Neural cell (in vitro differentiated cells): ENCODE measurements at regions not wholly inside any gene's neighbourhood (a gene's known extent, or its start where the extent isn't known, plus 50 kb on each side); places are given as distances from the start of the nearest gene placed in this dataset.

Source experiments
- H2AFZ ChIP-seq: fragments of 200-600, 300-800 bp; sonication (generic), shearing (Covaris generic); 2 replicates; pipeline ENCODE4 v1.6.0; 2014; ENCODE audit warnings: low read depth, mild to moderate bottlenecking, antibody characterized with exemption, low read length, moderate library complexity
- H3F3A ChIP-seq: fragments of 200-600 bp; shearing (Covaris generic); 2 replicates; pipeline ENCODE4 v1.6.1; 2016; ENCODE audit warnings: mild to moderate bottlenecking, moderate library complexity, mixed read lengths, antibody characterized with exemption, low read length; ENCODE audit not compliant: insufficient read depth, poor library complexity, severe bottlenecking
- H3K27ac ChIP-seq: fragments of 200-600, 300-800 bp; sonication (generic), shearing (Covaris generic); 2 replicates; pipeline ENCODE4 v1.5.1; 2014; ENCODE audit warnings: mild to moderate bottlenecking, low read length, moderate library complexity
- H3K27me3 ChIP-seq: fragments of 300-800, 200-600 bp; sonication (generic), shearing (Covaris generic); 2 replicates; pipeline ENCODE4 v1.6.0; 2014; ENCODE audit warnings: mild to moderate bottlenecking, low read depth, low read length, moderate library complexity; ENCODE audit not compliant: insufficient read depth
- H3K36me3 ChIP-seq: fragments of 300-800, 200-600 bp; sonication (generic), shearing (Covaris generic); 2 replicates; pipeline ENCODE4 v1.5.1; 2014; ENCODE audit warnings: mild to moderate bottlenecking, antibody characterized with exemption, low read length, moderate library complexity; ENCODE audit not compliant: insufficient read depth
- H3K4me2 ChIP-seq: fragments of 300-800, 200-600 bp; sonication (generic), shearing (Covaris generic); 2 replicates; pipeline ENCODE4 v1.6.0; 2014; ENCODE audit warnings: mild to moderate bottlenecking, low read length
- H3K4me3 ChIP-seq: fragments of 300-800, 200-600 bp; sonication (generic), shearing (Covaris generic); 2 replicates; pipeline ENCODE4 v1.5.1; 2014; ENCODE audit warnings: mild to moderate bottlenecking, low read length, moderate library complexity
- H3K79me2 ChIP-seq: fragments of 200-600 bp; shearing (Covaris generic); replicated peaks from 2 replicates; pipeline ENCODE4 v1.6.0; 2014; ENCODE audit warnings: mild to moderate bottlenecking, low read length, moderate library complexity; ENCODE audit not compliant: insufficient read depth
- H3K9ac ChIP-seq: fragments of 300-800, 200-600 bp; sonication (generic), shearing (Covaris generic); 2 replicates; pipeline ENCODE4 v1.6.1; 2016; ENCODE audit warnings: mild to moderate bottlenecking, low read length, mixed read lengths
- H3K9me2 ChIP-seq: fragments of 200-600 bp; shearing (Covaris generic); 2 replicates; pipeline ENCODE4 v1.6.1; 2016; ENCODE audit warnings: mild to moderate bottlenecking, low read length, mixed read lengths; ENCODE audit not compliant: insufficient read depth
- H3K9me3 ChIP-seq: fragments of 200-600, 300-800 bp; sonication (generic), shearing (Covaris generic); 2 replicates; pipeline ENCODE4 v1.6.1; 2016; ENCODE audit warnings: mild to moderate bottlenecking, mixed run types, low read length, moderate library complexity, mixed read lengths
- H4K20me1 ChIP-seq: fragments of 200-600 bp; shearing (Covaris generic); 2 replicates; pipeline ENCODE4 v1.6.1; 2016; ENCODE audit warnings: mild to moderate bottlenecking, mixed run types; ENCODE audit not compliant: insufficient read depth
- CTCF ChIP-seq: fragments of 450-650 bp; IDR thresholded peaks from 2 replicates; pipeline ENCODE4 v1.5.1; 2014; ENCODE audit warnings: antibody characterized with exemption, mild to moderate bottlenecking, moderate library complexity; ENCODE audit not compliant: poor library complexity, severe bottlenecking
- EP300 ChIP-seq: fragments of 450-650 bp; conservative IDR thresholded peaks from 2 replicates; pipeline ENCODE4 v1.6.1; 2014; ENCODE audit warnings: antibody characterized with exemption, mild to moderate bottlenecking, moderate library complexity; ENCODE audit not compliant: poor library complexity, severe bottlenecking
- EZH2 ChIP-seq: fragments of 200-600, 300-800 bp; shearing (Covaris generic), sonication (generic); IDR thresholded peaks from 2 replicates; pipeline ENCODE4 v1.6.1; 2014; ENCODE audit warnings: antibody characterized with exemption, low read length, borderline replicate concordance, mild to moderate bottlenecking; ENCODE audit not compliant: insufficient read depth, poor library complexity, severe bottlenecking
- MXI1 ChIP-seq: fragments of 450-650 bp; conservative IDR thresholded peaks from 2 replicates; pipeline ENCODE4 v1.6.1; 2014; ENCODE audit warnings: antibody characterized with exemption, mild to moderate bottlenecking; ENCODE audit not compliant: poor library complexity, severe bottlenecking
- POLR2AphosphoS5 ChIP-seq: IDR thresholded peaks from 2 replicates; pipeline ENCODE4 v1.6.1; 2012
- RAD21 ChIP-seq: fragments of 450-650 bp; conservative IDR thresholded peaks from 2 replicates; pipeline ENCODE4 v1.6.1; 2014; ENCODE audit warnings: antibody characterized with exemption, mild to moderate bottlenecking, moderate library complexity
- REST ChIP-seq: IDR thresholded peaks from 2 replicates; pipeline ENCODE4 v1.6.1; 2012; ENCODE audit warnings: borderline replicate concordance
- SMC3 ChIP-seq: fragments of 450-650 bp; conservative IDR thresholded peaks from 2 replicates; pipeline ENCODE4 v1.6.1; 2014; ENCODE audit warnings: antibody characterized with exemption, mild to moderate bottlenecking, moderate library complexity; ENCODE audit not compliant: poor library complexity
- TAF1 ChIP-seq: IDR thresholded peaks from 2 replicates; pipeline ENCODE4 v1.6.1; 2012; ENCODE audit warnings: low read depth

DNA sequence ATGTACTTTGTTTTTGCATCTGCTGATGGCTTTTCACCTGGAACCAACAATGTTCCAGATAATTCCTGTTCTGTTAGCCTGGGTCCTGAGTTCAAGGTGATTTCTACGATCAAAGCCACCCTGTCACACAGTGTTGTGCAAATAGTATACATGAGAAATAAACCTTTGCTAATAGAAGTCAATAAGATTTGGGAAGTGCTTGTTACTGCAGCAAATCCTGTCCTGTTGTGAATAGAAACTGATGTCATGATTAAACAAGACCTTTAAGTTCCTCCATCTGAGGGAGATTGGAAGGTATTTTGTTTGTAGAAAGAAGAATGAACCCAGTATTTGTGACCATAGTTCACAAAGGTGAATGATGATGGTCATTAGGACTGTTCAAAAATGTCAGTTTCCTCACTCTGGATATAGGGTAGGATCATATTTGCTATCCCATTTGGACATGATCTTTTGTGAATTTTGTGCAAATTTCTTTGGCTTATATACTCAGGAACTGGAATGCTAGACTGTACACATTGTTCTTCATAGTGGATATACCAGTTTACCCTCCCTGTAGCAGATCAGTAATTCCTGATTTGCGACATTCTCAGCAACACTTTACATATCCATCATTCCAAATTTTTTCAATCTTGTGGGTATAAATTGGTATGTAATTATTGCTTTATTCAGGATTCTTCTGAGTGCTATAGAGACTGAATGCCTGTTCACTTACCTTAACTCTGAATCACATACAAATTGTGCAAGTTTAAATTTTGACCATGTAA, 428.5 kb downstream of the METTL15 start:
- Histone ChIP-seq H3K9me2 (no peaks in the 10 kb centered on the region), H3F3A (no peaks in the 10 kb centered on the region), H3K79me2 (no peaks in the 10 kb centered on the region), H3K27me3 (peaks cover 14% of the 10 kb centered on the region), H2AFZ (no peak overlapping the region), H3K9ac (no peak overlapping the region), H3K27ac (no peak overlapping the region), H3K36me3 (no peaks in the 10 kb centered on the region), H3K4me2 (no peak overlapping the region), H3K4me3 (no peak overlapping the region), H3K9me3 (no peaks in the 10 kb centered on the region), H4K20me1 (no peaks in the 10 kb centered on the region)
- TF ChIP-seq REST (no peak), POLR2AphosphoS5 (no peak), SMC3 (no peak), EZH2 (no peak), MXI1 (no peak), TAF1 (no peak), EP300 (no peak), RAD21 (no peak), CTCF (no peak)

DNA sequence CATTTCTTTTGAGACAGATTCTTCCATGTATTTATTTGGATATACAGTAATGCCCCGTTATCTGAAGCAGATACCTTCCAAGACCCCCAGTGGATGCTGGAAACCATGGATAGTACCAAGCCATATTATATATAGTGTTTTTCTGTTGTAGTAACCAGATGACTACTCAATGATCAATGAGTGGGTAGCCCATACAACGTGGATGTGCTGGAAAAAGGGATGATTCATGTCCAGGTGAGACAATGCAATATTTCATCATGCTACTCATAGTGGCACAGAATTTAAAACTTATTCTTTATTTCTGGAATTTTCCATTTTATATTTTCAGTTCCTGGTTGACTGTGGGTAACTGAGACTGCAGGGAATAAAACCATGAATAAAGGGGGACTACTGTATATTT, 427.5 kb downstream of the METTL15 start:
- no peaks in the 10 kb centered on the region for H3F3A ChIP-seq
- no peak overlapping the region for H2AFZ ChIP-seq
- H3K27me3 ChIP-seq = peaks cover 3% of the 10 kb centered on the region
- H3K36me3 ChIP-seq = no peaks in the 10 kb centered on the region
- TF ChIP-seq TAF1 = no peak
- no peak for TF ChIP-seq MXI1
- no peak for TF ChIP-seq POLR2AphosphoS5
- no peak for TF ChIP-seq SMC3
- TF ChIP-seq EP300 = no peak
- no peak for TF ChIP-seq CTCF
- TF ChIP-seq EZH2 = no peak
- no peak for TF ChIP-seq REST
- no peak for TF ChIP-seq RAD21
- H3K9ac ChIP-seq = no peak overlapping the region
- H3K4me3 ChIP-seq = no peak overlapping the region
- no peak overlapping the region for H3K4me2 ChIP-seq
- no peaks in the 10 kb centered on the region for H3K9me3 ChIP-seq
- H3K79me2 ChIP-seq = no peaks in the 10 kb centered on the region
- no peaks in the 10 kb centered on the region for H4K20me1 ChIP-seq
- H3K9me2 ChIP-seq = no peaks in the 10 kb centered on the region
- no peak overlapping the region for H3K27ac ChIP-seq
